IMR-90 (cell line): ENCODE measurements at regions not wholly inside any gene's neighbourhood (a gene's known extent, or its start where the extent isn't known, plus 50 kb on each side); places are given as distances from the start of the nearest gene placed in this dataset.

ENCODE experiments used
- ATAC-seq: fragments of 200-7000 bp; cut with Tn5 transposase; 2 replicates; pipeline ENCODE4 v1.9.1; 2020; ENCODE audit warnings: low read depth, mild to moderate bottlenecking, moderate library complexity
- BruUV-seq: library from RNA; stranded (reverse); fragments of 400-500 nt; replicated peaks from 2 replicates; lab custom pipeline; 2021; lab: Mats Ljungman, UMichigan
- CTCF ChIA-PET: fragments of 300-600 bp; formaldehyde crosslinking; extraction: SDS; loops from one replicate; lab custom pipeline; 2021; ENCODE audit warnings: antibody characterized with exemption; lab: Yijun Ruan, JAX
- POLR2A ChIA-PET: fragments of 300-600 bp; sonication (Branson Sonifier 250); formaldehyde crosslinking; loops from one replicate; lab custom pipeline; 2022; ENCODE audit warnings: antibody characterized with exemption; ENCODE audit not compliant: unreplicated experiment; lab: Charles Lee
- DNase-seq: peaks from one replicate; pipeline ENCODE4 v3.0.0; 2013
- H2AFZ ChIP-seq: replicated peaks from 2 replicates; pipeline ENCODE3; 2013; ENCODE audit warnings: low read length, mild to moderate bottlenecking; ENCODE audit not compliant: poor library complexity
- H2AK5ac ChIP-seq: 2 replicates; pipeline ENCODE4 v1.6.1; 2013; ENCODE audit warnings: low read depth, low read length, inconsistent platforms
- H2AK9ac ChIP-seq: replicated peaks from 2 replicates; pipeline ENCODE3; 2013; ENCODE audit warnings: mild to moderate bottlenecking, low read depth, low read length, moderate library complexity; ENCODE audit not compliant: poor library complexity
- H2BK120ac ChIP-seq: 2 replicates; pipeline ENCODE4 v1.6.1; 2013; ENCODE audit warnings: low read depth, low read length, inconsistent platforms
- H2BK15ac ChIP-seq: 3 replicates; pipeline ENCODE4 v1.6.1; 2013; ENCODE audit warnings: low read depth, low read length, inconsistent platforms
- H2BK20ac ChIP-seq: 2 replicates; pipeline ENCODE4 v1.6.1; 2013; ENCODE audit warnings: low read depth, mild to moderate bottlenecking, inconsistent platforms, low read length, moderate library complexity
- H2BK5ac ChIP-seq: 2 replicates; pipeline ENCODE4 v1.6.1; 2013; ENCODE audit warnings: mild to moderate bottlenecking, low read depth, low read length, inconsistent platforms; ENCODE audit not compliant: poor library complexity, severe bottlenecking
- H3K14ac ChIP-seq: replicated peaks from 2 replicates; pipeline ENCODE4 v1.6.1; 2013; ENCODE audit warnings: low read depth, low read length, inconsistent platforms
- H3K18ac ChIP-seq: 2 replicates; pipeline ENCODE4 v1.6.1; 2013; ENCODE audit warnings: low read depth, low read length, control low read depth
- H3K23ac ChIP-seq: 2 replicates; pipeline ENCODE4 v1.6.1; 2013; ENCODE audit warnings: low read depth, low read length, inconsistent platforms
- H3K27ac ChIP-seq: 2 replicates; pipeline ENCODE4 v1.5.1; 2013; ENCODE audit warnings: mild to moderate bottlenecking, control low read depth, low read length; ENCODE audit not compliant: insufficient read depth
- H3K27me3 ChIP-seq: 2 replicates; pipeline ENCODE4 v1.6.1; 2013; ENCODE audit warnings: low read length; ENCODE audit not compliant: control insufficient read depth, insufficient read depth
- H3K36me3 ChIP-seq: 2 replicates; pipeline ENCODE4 v1.6.1; 2013; ENCODE audit warnings: low read length, mixed read lengths; ENCODE audit not compliant: control insufficient read depth, insufficient read depth
- H3K4ac ChIP-seq: 2 replicates; pipeline ENCODE4 v1.6.1; 2013; ENCODE audit warnings: low read depth, low read length, inconsistent platforms
- H3K4me1 ChIP-seq: 2 replicates; pipeline ENCODE4 v1.6.1; 2013; ENCODE audit warnings: low read length, mixed read lengths; ENCODE audit not compliant: control insufficient read depth, insufficient read depth
- H3K4me2 ChIP-seq: 2 replicates; pipeline ENCODE4 v1.6.1; 2013; ENCODE audit warnings: low read depth, mild to moderate bottlenecking, control low read depth, low read length, moderate library complexity
- H3K4me3 ChIP-seq: 2 replicates; pipeline ENCODE4 v1.5.1; 2013; ENCODE audit warnings: low read depth, mild to moderate bottlenecking, control low read depth, low read length, moderate library complexity; ENCODE audit not compliant: insufficient read depth
- H3K56ac ChIP-seq: 2 replicates; pipeline ENCODE4 v1.6.1; 2013; ENCODE audit warnings: low read length, inconsistent platforms; ENCODE audit not compliant: insufficient read depth; ENCODE audit errors: extremely low read depth
- H3K79me1 ChIP-seq, 2 experiments: 2 replicates each; pipeline ENCODE4 v1.6.1; 2013; ENCODE audit warnings: low read length in 2 of 2, inconsistent platforms in 1 of 2, low read depth in 1 of 2
- H3K9ac ChIP-seq: 2 replicates; pipeline ENCODE4 v1.6.1; 2013; ENCODE audit warnings: low read depth, low read length, control low read depth
- H3K9me1 ChIP-seq: 2 replicates; pipeline ENCODE4 v1.6.1; 2013; ENCODE audit warnings: low read length, inconsistent platforms; ENCODE audit not compliant: insufficient read depth
- H3K9me3 ChIP-seq: 2 replicates; pipeline ENCODE4 v1.6.1; 2013; ENCODE audit warnings: low read length; ENCODE audit not compliant: control insufficient read depth, insufficient read depth
- H4K20me1 ChIP-seq: 2 replicates; pipeline ENCODE4 v1.6.1; 2013; ENCODE audit warnings: low read length, inconsistent platforms; ENCODE audit not compliant: insufficient read depth
- H4K5ac ChIP-seq: 2 replicates; pipeline ENCODE4 v1.6.1; 2013; ENCODE audit warnings: mild to moderate bottlenecking, low read depth, low read length, control low read depth
- H4K8ac ChIP-seq, 2 experiments: 2 replicates each; pipeline ENCODE4 v1.6.1; 2013; ENCODE audit warnings: low read depth in 2 of 2, low read length in 2 of 2, control low read depth in 1 of 2, inconsistent platforms in 1 of 2
- H4K91ac ChIP-seq: 2 replicates; pipeline ENCODE4 v1.6.1; 2013; ENCODE audit warnings: low read depth, low read length, inconsistent platforms; ENCODE audit not compliant: insufficient read depth
- CEBPB ChIP-seq: IDR thresholded peaks from 2 replicates; pipeline ENCODE4 v1.6.1; 2012; ENCODE audit warnings: low read depth, low read length, improper control_type of control experiment
- CHD1 ChIP-seq: IDR thresholded peaks from 2 replicates; pipeline ENCODE4 v1.6.1; 2012; ENCODE audit warnings: low read depth, low read length, improper control_type of control experiment
- RCOR1 ChIP-seq: IDR thresholded peaks from 2 replicates; pipeline ENCODE4 v1.6.1; 2012; ENCODE audit warnings: mild to moderate bottlenecking, low read length, improper control_type of control experiment; ENCODE audit not compliant: insufficient replicate concordance
- RFX5 ChIP-seq: IDR thresholded peaks from 2 replicates; pipeline ENCODE4 v1.8.0; 2012; ENCODE audit warnings: low read depth, mild to moderate bottlenecking, low read length, moderate library complexity
- SMC3 ChIP-seq: fragments of 150-350 bp; IDR thresholded peaks from 2 replicates; pipeline ENCODE4 v1.6.1; 2016; ENCODE audit warnings: low read depth, mild to moderate bottlenecking, antibody characterized with exemption, low read length, moderate library complexity
- dilution Hi-C: fragments of 300-500 bp; cut with HindIII; formaldehyde crosslinking; loops from one replicate; pipeline ENCODE4 v1.14.3; 2018; ENCODE audit warnings: low sequenced_read_pairs; ENCODE audit not compliant: unreplicated experiment
- in situ Hi-C: fragments of 300-500 bp; cut with MboI; formaldehyde crosslinking; loops from 3 replicates; pipeline ENCODE4 v1.14.3; 2019; ENCODE audit warnings: low sequenced_read_pairs, inconsistent platforms, mixed read lengths
- intact Hi-C: fragments of 100-400 bp; cut with micrococcal nuclease; formaldehyde crosslinking; loops from 2 replicates; pipeline ENCODE4 v1.10.0; 2022
- TF ChIP-seq, protein P1 (sequence below): fragments of 150-350 bp; IDR thresholded peaks from 2 replicates; pipeline ENCODE4 v1.6.1; 2017; ENCODE audit warnings: mild to moderate bottlenecking, antibody characterized with exemption, low read length, low read depth
- TF ChIP-seq, protein P2 (sequence below): fragments of 150-350 bp; IDR thresholded peaks from 2 replicates; pipeline ENCODE4 v1.6.1; 2016; ENCODE audit warnings: low read depth, mild to moderate bottlenecking, low read length, moderate library complexity, borderline replicate concordance

DNA sequence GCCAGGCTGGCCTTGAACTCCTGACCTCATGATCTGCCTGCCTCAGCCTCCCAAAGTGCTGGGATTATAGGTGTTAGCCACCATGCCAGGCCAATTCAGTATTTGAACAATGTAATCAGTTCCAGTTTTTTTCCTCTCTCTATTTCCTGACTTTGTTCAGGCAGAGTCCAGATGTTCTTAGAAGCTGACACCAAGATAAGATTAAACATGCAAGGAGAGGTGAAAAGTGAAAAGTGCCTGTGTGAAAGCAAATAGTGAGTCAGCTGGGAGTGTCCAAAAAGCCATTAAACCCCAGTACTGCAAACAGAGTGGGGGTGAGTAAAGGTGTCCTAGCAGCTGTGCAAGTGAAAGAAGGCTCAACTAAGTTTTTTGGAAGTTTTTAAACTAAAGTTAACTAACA is 231.5 kb downstream of the PTH2R start:
- H4K91ac ChIP-seq: no peak overlapping the region
- BruUV-seq: no TSS peak
- no peak for DNase-seq
- no peak overlapping the region for H2BK20ac ChIP-seq
- no peak overlapping the region for H2BK120ac ChIP-seq
- no peaks in the 10 kb centered on the region for H4K20me1 ChIP-seq
- H3K79me1 ChIP-seq: no peaks in the 10 kb centered on the region
- no peak overlapping the region for H3K27ac ChIP-seq
- no peak overlapping the region for H3K9ac ChIP-seq
- H2BK5ac ChIP-seq: no peak overlapping the region
- no peak overlapping the region for H3K4me2 ChIP-seq
- no peak overlapping the region for H3K14ac ChIP-seq
- H3K27me3 ChIP-seq: no peaks in the 10 kb centered on the region
- H4K5ac ChIP-seq: no peak overlapping the region
- in situ Hi-C loops: no loop called here
- H3K56ac ChIP-seq: no peak overlapping the region
- H2AFZ ChIP-seq: no peak overlapping the region
- no peak overlapping the region for H3K4me3 ChIP-seq
- H2BK15ac ChIP-seq: no peak overlapping the region
- dilution Hi-C loops: no loop called here
- H3K4me1 ChIP-seq: no peaks in the 10 kb centered on the region
- CTCF ChIA-PET: no interaction called here
- H3K4ac ChIP-seq: no peak overlapping the region
- H3K9me3 ChIP-seq: peaks cover 11% of the 10 kb centered on the region
- no peak overlapping the region for H3K18ac ChIP-seq
- H3K36me3 ChIP-seq: no peaks in the 10 kb centered on the region
- no peak overlapping the region for H2AK5ac ChIP-seq
- no peaks in the 10 kb centered on the region for H3K9me1 ChIP-seq
- POLR2A ChIA-PET: no interaction called here
- H2AK9ac ChIP-seq: no peak overlapping the region
- no peak overlapping the region for H3K23ac ChIP-seq
- no peak for TF ChIP-seq CHD1
- no peak for TF ChIP-seq RFX5
- no peak for TF ChIP-seq CEBPB
- TF ChIP-seq, protein P1, sequence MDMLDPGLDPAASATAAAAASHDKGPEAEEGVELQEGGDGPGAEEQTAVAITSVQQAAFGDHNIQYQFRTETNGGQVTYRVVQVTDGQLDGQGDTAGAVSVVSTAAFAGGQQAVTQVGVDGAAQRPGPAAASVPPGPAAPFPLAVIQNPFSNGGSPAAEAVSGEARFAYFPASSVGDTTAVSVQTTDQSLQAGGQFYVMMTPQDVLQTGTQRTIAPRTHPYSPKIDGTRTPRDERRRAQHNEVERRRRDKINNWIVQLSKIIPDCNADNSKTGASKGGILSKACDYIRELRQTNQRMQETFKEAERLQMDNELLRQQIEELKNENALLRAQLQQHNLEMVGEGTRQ: no peak
- TF ChIP-seq RCOR1: no peak
- no peak for TF ChIP-seq SMC3
- TF ChIP-seq, protein P2, sequence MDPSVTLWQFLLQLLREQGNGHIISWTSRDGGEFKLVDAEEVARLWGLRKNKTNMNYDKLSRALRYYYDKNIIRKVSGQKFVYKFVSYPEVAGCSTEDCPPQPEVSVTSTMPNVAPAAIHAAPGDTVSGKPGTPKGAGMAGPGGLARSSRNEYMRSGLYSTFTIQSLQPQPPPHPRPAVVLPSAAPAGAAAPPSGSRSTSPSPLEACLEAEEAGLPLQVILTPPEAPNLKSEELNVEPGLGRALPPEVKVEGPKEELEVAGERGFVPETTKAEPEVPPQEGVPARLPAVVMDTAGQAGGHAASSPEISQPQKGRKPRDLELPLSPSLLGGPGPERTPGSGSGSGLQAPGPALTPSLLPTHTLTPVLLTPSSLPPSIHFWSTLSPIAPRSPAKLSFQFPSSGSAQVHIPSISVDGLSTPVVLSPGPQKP: no peak
- no peak for ATAC-seq
- intact Hi-C loops: no loop called here
- H4K8ac ChIP-seq: no peak overlapping the region
